ENCODE measurements at regions not wholly inside any gene's neighbourhood (a gene's known extent, or its start where the extent isn't known, plus 50 kb on each side); places are given as distances from the start of the nearest gene placed in this dataset.
"Not testable (repeated sequence)": the region's sequence is repeated elsewhere in the genome, so short reads cannot be mapped to it uniquely, and the experiment has no call there.

DNA sequence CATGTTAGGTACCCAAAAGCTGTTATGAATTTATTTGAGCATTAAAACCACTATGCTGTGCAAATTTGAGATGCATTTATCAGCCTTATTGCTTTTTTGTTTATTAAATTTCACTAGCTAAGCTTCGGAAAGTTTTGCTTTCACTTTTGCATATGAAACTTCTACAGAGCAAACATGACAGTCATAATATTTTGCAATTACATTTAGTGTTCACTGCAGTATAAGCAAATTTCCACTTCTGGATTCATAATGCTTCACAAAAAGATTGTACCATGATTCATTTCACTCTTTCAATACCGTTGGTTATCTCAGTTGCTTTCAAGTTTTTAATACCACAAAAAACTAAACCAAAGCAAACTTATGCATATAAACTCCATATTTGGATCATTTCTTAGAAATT lies 228.7 kb upstream of the SLC8A1 start:
- Histone ChIP-seq H4K20me1 (ENCODE audit: insufficient read depth, low read length) (no peaks in the 10 kb centered on the region), H3K4me1 (ENCODE audit: low read length) (peaks cover 6% of the 10 kb centered on the region; the same call in 1 of the 2 replicates), H3K36me3 (replicated peaks; ENCODE audit: low read depth, low read length) (no peaks in the 10 kb centered on the region), H3K27ac (ENCODE audit: low read length) (no peak overlapping the region), H3K27me3 (ENCODE audit: low read depth, low read length) (no peaks in the 10 kb centered on the region), H2AFZ (ENCODE audit: low read depth, low read length) (no peak overlapping the region), H3K4me3 (ENCODE audit: low read length) (0 out of 2 replicates have a peak overlapping the region, but pooled peaks have one; percentile 22), H3K9ac (ENCODE audit: low read length) (no peak overlapping the region), H3K79me2 (ENCODE audit: low read length) (no peaks in the 10 kb centered on the region), H3K4me2 (ENCODE audit: low read length) (peak overlapping the region; percentile 51), H3K9me3 (ENCODE audit: insufficient read depth, low read length) (no peaks in the 10 kb centered on the region)
- TF ChIP-seq, protein P1, sequence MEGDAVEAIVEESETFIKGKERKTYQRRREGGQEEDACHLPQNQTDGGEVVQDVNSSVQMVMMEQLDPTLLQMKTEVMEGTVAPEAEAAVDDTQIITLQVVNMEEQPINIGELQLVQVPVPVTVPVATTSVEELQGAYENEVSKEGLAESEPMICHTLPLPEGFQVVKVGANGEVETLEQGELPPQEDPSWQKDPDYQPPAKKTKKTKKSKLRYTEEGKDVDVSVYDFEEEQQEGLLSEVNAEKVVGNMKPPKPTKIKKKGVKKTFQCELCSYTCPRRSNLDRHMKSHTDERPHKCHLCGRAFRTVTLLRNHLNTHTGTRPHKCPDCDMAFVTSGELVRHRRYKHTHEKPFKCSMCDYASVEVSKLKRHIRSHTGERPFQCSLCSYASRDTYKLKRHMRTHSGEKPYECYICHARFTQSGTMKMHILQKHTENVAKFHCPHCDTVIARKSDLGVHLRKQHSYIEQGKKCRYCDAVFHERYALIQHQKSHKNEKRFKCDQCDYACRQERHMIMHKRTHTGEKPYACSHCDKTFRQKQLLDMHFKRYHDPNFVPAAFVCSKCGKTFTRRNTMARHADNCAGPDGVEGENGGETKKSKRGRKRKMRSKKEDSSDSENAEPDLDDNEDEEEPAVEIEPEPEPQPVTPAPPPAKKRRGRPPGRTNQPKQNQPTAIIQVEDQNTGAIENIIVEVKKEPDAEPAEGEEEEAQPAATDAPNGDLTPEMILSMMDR (IDR thresholded peaks at IDR 0.05; ENCODE audit: low read depth, low read length), result no peak
- TF ChIP-seq EZH2phosphoT487 (IDR thresholded peaks at IDR 0.05; ENCODE audit: low read depth), result no peak

- no peaks in the 10 kb centered on the region for H3K27me3 ChIP-seq (ENCODE audit: low read depth, low read length)
- no peak overlapping the region for H3K27ac ChIP-seq (ENCODE audit: low read length)
- H3K4me3 ChIP-seq (ENCODE audit: low read length), result no peak overlapping the region
- no peaks in the 10 kb centered on the region for H3K79me2 ChIP-seq (ENCODE audit: low read length)
- H3K9ac ChIP-seq (ENCODE audit: low read length), result no peak overlapping the region
- no peaks in the 10 kb centered on the region for H3K4me1 ChIP-seq (ENCODE audit: low read length)
- H2AFZ ChIP-seq (ENCODE audit: low read depth, low read length), result no peak overlapping the region
- no peak for TF ChIP-seq EZH2phosphoT487 (IDR thresholded peaks at IDR 0.05; ENCODE audit: low read depth)
- TF ChIP-seq, protein P1 (IDR thresholded peaks at IDR 0.05; ENCODE audit: low read depth, low read length), result no peak
- H3K4me2 ChIP-seq (ENCODE audit: low read length), result no peak overlapping the region
- no peaks in the 10 kb centered on the region for H3K36me3 ChIP-seq (replicated peaks; ENCODE audit: low read depth, low read length)
- no peaks in the 10 kb centered on the region for H3K9me3 ChIP-seq (ENCODE audit: insufficient read depth, low read length)
- H4K20me1 ChIP-seq (ENCODE audit: insufficient read depth, low read length), result no peaks in the 10 kb centered on the region
These were observed 238.1 kb upstream of the SLC8A1 start for GRCh38 chr2:40690036-40690435.

DNA sequence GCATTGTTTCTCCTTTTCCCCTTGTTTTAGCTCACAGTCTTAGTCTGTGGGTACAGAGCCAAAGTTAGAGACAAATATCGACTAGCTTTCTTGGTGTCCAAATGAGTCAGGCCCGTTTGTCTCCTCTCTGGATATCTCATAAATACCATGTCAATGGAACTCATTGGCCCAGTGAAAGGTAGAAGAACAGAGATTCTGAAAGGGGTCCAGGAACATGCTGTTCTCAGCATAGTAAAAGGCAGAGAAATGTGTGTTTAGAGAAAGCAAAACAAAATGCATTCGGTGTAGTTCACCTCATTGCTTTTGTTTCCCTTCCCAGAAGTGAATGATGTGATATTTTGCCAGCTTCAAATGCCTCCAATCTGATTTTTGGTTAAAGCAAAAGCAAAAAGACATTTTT lies 238.6 kb upstream of the SLC8A1 start:
- H3K79me2 ChIP-seq (ENCODE audit: low read length), result no peaks in the 10 kb centered on the region
- H2AFZ ChIP-seq (ENCODE audit: low read depth, low read length), result no peak overlapping the region
- no peak overlapping the region for H3K9ac ChIP-seq (ENCODE audit: low read length)
- H4K20me1 ChIP-seq (ENCODE audit: insufficient read depth, low read length), result no peaks in the 10 kb centered on the region
- no peaks in the 10 kb centered on the region for H3K36me3 ChIP-seq (replicated peaks; ENCODE audit: low read depth, low read length)
- H3K4me1 ChIP-seq (ENCODE audit: low read length), result no peaks in the 10 kb centered on the region
- no peak overlapping the region for H3K4me3 ChIP-seq (ENCODE audit: low read length)
- H3K9me3 ChIP-seq (ENCODE audit: insufficient read depth, low read length), result no peaks in the 10 kb centered on the region
- no peak for TF ChIP-seq EZH2phosphoT487 (IDR thresholded peaks at IDR 0.05; ENCODE audit: low read depth)
- TF ChIP-seq, protein P1 (IDR thresholded peaks at IDR 0.05; ENCODE audit: low read depth, low read length), result no peak
- no peak overlapping the region for H3K27ac ChIP-seq (ENCODE audit: low read length)
- no peak overlapping the region for H3K4me2 ChIP-seq (ENCODE audit: low read length)
- no peaks in the 10 kb centered on the region for H3K27me3 ChIP-seq (ENCODE audit: low read depth, low read length)

GRCh38 chr2:40700231-40700954 lies 248.5 kb upstream of the SLC8A1 start:
- TF ChIP-seq EZH2phosphoT487 (IDR thresholded peaks at IDR 0.05; ENCODE audit: low read depth), result no peak
- TF ChIP-seq, protein P1 (IDR thresholded peaks at IDR 0.05; ENCODE audit: low read depth, low read length), result no peak
- no peak overlapping the region for H3K9ac ChIP-seq (ENCODE audit: low read length)
- no peaks in the 10 kb centered on the region for H3K9me3 ChIP-seq (ENCODE audit: insufficient read depth, low read length)
- H3K36me3 ChIP-seq (replicated peaks; ENCODE audit: low read depth, low read length), result no peaks in the 10 kb centered on the region
- no peak overlapping the region for H3K27ac ChIP-seq (ENCODE audit: low read length)
- no peaks in the 10 kb centered on the region for H3K79me2 ChIP-seq (ENCODE audit: low read length)
- H3K27me3 ChIP-seq (ENCODE audit: low read depth, low read length), result no peaks in the 10 kb centered on the region
- no peak overlapping the region for H3K4me3 ChIP-seq (ENCODE audit: low read length)
- no peaks in the 10 kb centered on the region for H4K20me1 ChIP-seq (ENCODE audit: insufficient read depth, low read length)
- H3K4me1 ChIP-seq (ENCODE audit: low read length), result no peaks in the 10 kb centered on the region
- no peak overlapping the region for H2AFZ ChIP-seq (ENCODE audit: low read depth, low read length)
- no peak overlapping the region for H3K4me2 ChIP-seq (ENCODE audit: low read length)

DNA sequence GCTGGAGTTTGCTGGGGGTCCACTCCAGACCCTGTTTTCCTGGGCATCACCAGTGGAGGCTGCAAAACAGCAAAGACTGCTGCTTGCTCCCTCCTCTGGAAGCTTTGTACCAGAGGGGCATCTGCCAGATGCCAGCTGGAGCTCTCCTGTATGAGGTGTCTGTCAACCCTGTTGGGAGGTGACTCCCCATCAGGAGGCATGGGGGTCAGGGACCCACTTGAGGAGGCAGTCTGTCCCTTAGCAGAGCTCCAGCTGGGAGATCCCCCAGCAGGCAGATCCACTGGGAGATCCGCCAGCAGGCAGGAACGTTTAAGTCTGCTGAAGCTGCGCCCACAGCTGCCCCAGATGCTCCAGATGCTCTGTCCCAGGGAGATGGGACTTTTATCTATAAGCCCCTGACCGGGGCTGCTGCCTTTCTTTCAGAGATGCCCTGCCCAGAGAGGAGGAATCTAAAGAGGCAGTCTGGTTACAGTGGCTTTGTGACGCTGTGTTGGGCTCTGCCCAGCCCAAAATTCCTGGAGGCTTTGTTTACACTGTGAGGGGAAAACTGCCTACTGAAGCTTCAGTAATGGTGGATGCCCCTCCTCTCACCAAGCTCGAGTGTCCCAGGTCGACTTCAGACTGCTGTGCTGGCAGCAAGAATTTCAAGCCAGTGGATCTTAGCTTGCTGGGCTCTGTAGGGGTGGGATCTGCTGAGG lies 260.5 kb upstream of the SLC8A1 start:
- not testable (repeated sequence) for H3K9me3 ChIP-seq (ENCODE audit: insufficient read depth, low read length); H2AFZ ChIP-seq (ENCODE audit: low read depth, low read length); H3K9ac ChIP-seq (ENCODE audit: low read length); H3K4me1 ChIP-seq (ENCODE audit: low read length); H3K27me3 ChIP-seq (ENCODE audit: low read depth, low read length); H3K36me3 ChIP-seq (replicated peaks; ENCODE audit: low read depth, low read length); H4K20me1 ChIP-seq (ENCODE audit: insufficient read depth, low read length); H3K4me2 ChIP-seq (ENCODE audit: low read length); H3K79me2 ChIP-seq (ENCODE audit: low read length); H3K27ac ChIP-seq (ENCODE audit: low read length); H3K4me3 ChIP-seq (ENCODE audit: low read length)
